Suprapubic skin (tissue), 4 donors: ENCODE measurements at regions not wholly inside any gene's neighbourhood (a gene's known extent, or its start where the extent isn't known, plus 50 kb on each side); places are given as distances from the start of the nearest gene placed in this dataset.

ENCODE experiments used
- CTCF ChIP-seq, 2 donors: fragments of 200-600 bp in 1 of 2; fragments of 450-650 bp in 1 of 2; sonication (generic) in 1 of 2; IDR thresholded peaks; one replicate each; pipeline ENCODE4 v1.5.1; 2016 to 2019; ENCODE audit warnings: antibody characterized with exemption in 2 of 2, mild to moderate bottlenecking in 1 of 2, moderate library complexity in 1 of 2
- EP300 ChIP-seq: sonication (generic); formaldehyde crosslinking; IDR thresholded peaks from one replicate; pipeline ENCODE4 v1.6.1; 2017; ENCODE audit warnings: antibody characterized with exemption
- POLR2A ChIP-seq, 2 donors: fragments of 450-650 bp; IDR thresholded peaks; one replicate each; pipeline ENCODE4 v1.6.1; 2017; ENCODE audit warnings: antibody characterized with exemption in 2 of 2, mild to moderate bottlenecking in 2 of 2, moderate library complexity in 2 of 2
- POLR2AphosphoS5 ChIP-seq, 3 donors: sonication (generic); formaldehyde crosslinking; IDR thresholded peaks; one replicate each; pipeline ENCODE4 v1.6.1; 2017; ENCODE audit warnings: antibody characterized with exemption in 3 of 3

- no peak for TF ChIP-seq POLR2A (IDR thresholded peaks at IDR 0.05)
- no peak for TF ChIP-seq CTCF (IDR thresholded peaks at IDR 0.05)
- TF ChIP-seq POLR2AphosphoS5 (IDR thresholded peaks at IDR 0.05), result no peak
- TF ChIP-seq EP300, result no peak
These were observed 238.5 kb upstream of the DEFB112 start for GRCh38 chr6:50288241-50288640.
